Karpas-422 (cell line): ENCODE measurements at regions not wholly inside any gene's neighbourhood (a gene's known extent, or its start where the extent isn't known, plus 50 kb on each side); places are given as distances from the start of the nearest gene placed in this dataset.

ENCODE experiments used
- DNase-seq: peaks from one replicate; pipeline ENCODE4 v3.0.0-alpha.2; 2015
- H2AFZ ChIP-seq: fragments of 200-600 bp; sonication (generic); 2 replicates; pipeline ENCODE4 v1.6.1; 2014; ENCODE audit warnings: antibody characterized with exemption, low read length, mixed read lengths
- H3K27ac ChIP-seq: fragments of 200-600 bp; sonication (generic); 2 replicates; pipeline ENCODE4 v1.5.1; 2014; ENCODE audit warnings: mild to moderate bottlenecking, low read length, moderate library complexity
- H3K27me3 ChIP-seq: fragments of 200-600 bp; sonication (generic); 2 replicates; pipeline ENCODE4 v1.6.1; 2014; ENCODE audit warnings: low read length, mixed read lengths
- H3K36me3 ChIP-seq: fragments of 200-600 bp; sonication (generic); 2 replicates; pipeline ENCODE4 v1.6.1; 2014; ENCODE audit warnings: low read length, mixed read lengths; ENCODE audit not compliant: insufficient read depth
- H3K4me1 ChIP-seq: fragments of 200-600 bp; sonication (generic); 2 replicates; pipeline ENCODE4 v1.6.1; 2014; ENCODE audit warnings: mild to moderate bottlenecking, low read length, mixed read lengths
- H3K4me2 ChIP-seq: fragments of 200-600 bp; sonication (generic); 2 replicates; pipeline ENCODE4 v1.6.1; 2014; ENCODE audit warnings: low read length, low read depth, mild to moderate bottlenecking; ENCODE audit not compliant: poor library complexity, severe bottlenecking
- H3K4me3 ChIP-seq: fragments of 200-600 bp; sonication (generic); 2 replicates; pipeline ENCODE4 v1.5.1; 2014; ENCODE audit warnings: mild to moderate bottlenecking, antibody characterized with exemption, low read length, mixed read lengths
- H3K79me2 ChIP-seq: fragments of 200-600 bp; sonication (generic); 2 replicates; pipeline ENCODE4 v1.6.1; 2014; ENCODE audit warnings: mild to moderate bottlenecking, low read length, mixed read lengths
- H3K9ac ChIP-seq: fragments of 200-600 bp; sonication (generic); 2 replicates; pipeline ENCODE4 v1.6.0; 2014; ENCODE audit warnings: low read length
- H3K9me2 ChIP-seq: fragments of 200-600 bp; sonication (generic), shearing (Covaris generic); replicated peaks from 2 replicates; pipeline ENCODE4 v1.6.0; 2014; ENCODE audit warnings: mild to moderate bottlenecking, low read length, moderate library complexity; ENCODE audit not compliant: insufficient read depth
- H3K9me3 ChIP-seq: fragments of 300-700, 200-600 bp; sonication (generic); 2 replicates; pipeline ENCODE4 v1.6.1; 2014; ENCODE audit warnings: low read length, mixed read lengths
- H4K20me1 ChIP-seq: fragments of 200-600 bp; sonication (generic); 2 replicates; pipeline ENCODE4 v1.6.1; 2014; ENCODE audit warnings: mild to moderate bottlenecking, antibody characterized with exemption, low read length, low read depth; ENCODE audit not compliant: insufficient read depth

- H2AFZ ChIP-seq = no peak overlapping the region
- no peaks in the 10 kb centered on the region for H3K27me3 ChIP-seq
- no peak overlapping the region for H3K4me3 ChIP-seq
- DNase-seq = no peak
- no peak overlapping the region for H3K4me2 ChIP-seq
- H3K9me3 ChIP-seq = peaks cover 9% of the 10 kb centered on the region; the same call in 1 of the 2 replicates
- H3K27ac ChIP-seq = no peak overlapping the region
- no peaks in the 10 kb centered on the region for H4K20me1 ChIP-seq
- no peak overlapping the region for H3K9ac ChIP-seq
- no peaks in the 10 kb centered on the region for H3K79me2 ChIP-seq
- no peaks in the 10 kb centered on the region for H3K36me3 ChIP-seq
- no peaks in the 10 kb centered on the region; the same call in 1 of the 2 replicates for H3K9me2 ChIP-seq
- H3K4me1 ChIP-seq = no peaks in the 10 kb centered on the region
These were observed 774.6 kb upstream of the FAM98A start for GRCh38 chr2:34373586-34374233.

- Histone ChIP-seq H3K36me3 (no peaks in the 10 kb centered on the region), H3K4me2 (no peak overlapping the region), H3K9me2 (no peaks in the 10 kb centered on the region; the same call in 1 of the 2 replicates), H3K27ac (no peak overlapping the region), H3K9me3 (peaks cover 9% of the 10 kb centered on the region; the same call in 1 of the 2 replicates), H2AFZ (no peak overlapping the region), H4K20me1 (no peaks in the 10 kb centered on the region), H3K27me3 (no peaks in the 10 kb centered on the region), H3K4me3 (no peak overlapping the region), H3K9ac (no peak overlapping the region), H3K4me1 (no peaks in the 10 kb centered on the region), H3K79me2 (no peaks in the 10 kb centered on the region)
- no peak for DNase-seq
These were observed 773.9 kb upstream of the FAM98A start for GRCh38 chr2:34372967-34373366.

- Histone ChIP-seq H3K4me3 (no peak overlapping the region), H3K9me3 (peaks cover 6% of the 10 kb centered on the region; the same call in 1 of the 2 replicates), H2AFZ (no peak overlapping the region), H3K79me2 (no peaks in the 10 kb centered on the region), H3K27me3 (no peaks in the 10 kb centered on the region), H3K4me1 (no peaks in the 10 kb centered on the region), H3K36me3 (no peaks in the 10 kb centered on the region), H4K20me1 (no peaks in the 10 kb centered on the region), H3K4me2 (no peak overlapping the region), H3K9ac (no peak overlapping the region), H3K9me2 (no peaks in the 10 kb centered on the region; the same call in 1 of the 2 replicates), H3K27ac (no peak overlapping the region)
- DNase-seq = no peak
These were observed 772.6 kb upstream of the FAM98A start for GRCh38 chr2:34371711-34372110.

- no peaks in the 10 kb centered on the region for H3K9me3 ChIP-seq
- no peak overlapping the region for H3K9ac ChIP-seq
- H3K4me3 ChIP-seq = no peak overlapping the region
- DNase-seq = no peak
- no peaks in the 10 kb centered on the region for H3K36me3 ChIP-seq
- H3K9me2 ChIP-seq = no peaks in the 10 kb centered on the region
- H3K79me2 ChIP-seq = no peaks in the 10 kb centered on the region
- no peaks in the 10 kb centered on the region for H4K20me1 ChIP-seq
- no peak overlapping the region for H2AFZ ChIP-seq
- H3K27ac ChIP-seq = no peak overlapping the region
- no peaks in the 10 kb centered on the region for H3K4me1 ChIP-seq
- no peak overlapping the region for H3K4me2 ChIP-seq
- no peaks in the 10 kb centered on the region for H3K27me3 ChIP-seq
These were observed 769.2 kb upstream of the FAM98A start for GRCh38 chr2:34368304-34368703.

GRCh38 chr2:34365932-34366331 lies 766.8 kb upstream of the FAM98A start:
- Histone ChIP-seq H3K27me3 (no peaks in the 10 kb centered on the region), H2AFZ (no peak overlapping the region), H3K79me2 (no peaks in the 10 kb centered on the region), H3K9ac (no peak overlapping the region), H3K36me3 (no peaks in the 10 kb centered on the region), H3K4me2 (no peak overlapping the region), H3K4me1 (no peaks in the 10 kb centered on the region), H4K20me1 (no peaks in the 10 kb centered on the region), H3K9me2 (no peaks in the 10 kb centered on the region), H3K27ac (no peak overlapping the region), H3K4me3 (no peak overlapping the region), H3K9me3 (no peaks in the 10 kb centered on the region)
- DNase-seq = no peak

GRCh38 chr2:34365512-34365911 lies 766.4 kb upstream of the FAM98A start:
- H2AFZ ChIP-seq = no peak overlapping the region
- H3K9ac ChIP-seq = no peak overlapping the region
- no peaks in the 10 kb centered on the region for H3K4me1 ChIP-seq
- no peaks in the 10 kb centered on the region for H3K9me2 ChIP-seq
- H3K4me2 ChIP-seq = no peak overlapping the region
- H3K36me3 ChIP-seq = no peaks in the 10 kb centered on the region
- H3K4me3 ChIP-seq = no peak overlapping the region
- no peak for DNase-seq
- H3K79me2 ChIP-seq = no peaks in the 10 kb centered on the region
- H3K9me3 ChIP-seq = no peaks in the 10 kb centered on the region
- H3K27me3 ChIP-seq = no peaks in the 10 kb centered on the region
- no peaks in the 10 kb centered on the region for H4K20me1 ChIP-seq
- H3K27ac ChIP-seq = no peak overlapping the region

- DNase-seq = no peak
- Histone ChIP-seq H4K20me1 (no peaks in the 10 kb centered on the region), H3K4me3 (no peak overlapping the region), H3K27ac (no peak overlapping the region), H3K36me3 (no peaks in the 10 kb centered on the region), H3K79me2 (no peaks in the 10 kb centered on the region), H3K9me3 (peaks cover 3% of the 10 kb centered on the region; the same call in 1 of the 2 replicates), H3K9ac (no peak overlapping the region), H3K9me2 (no peaks in the 10 kb centered on the region), H3K4me1 (no peaks in the 10 kb centered on the region), H3K4me2 (no peak overlapping the region), H2AFZ (no peak overlapping the region), H3K27me3 (no peaks in the 10 kb centered on the region)
These were observed 754.5 kb upstream of the FAM98A start for GRCh38 chr2:34353509-34354113.

GRCh38 chr2:34349527-34349926 lies 750.4 kb upstream of the FAM98A start:
- Histone ChIP-seq H3K36me3 (no peaks in the 10 kb centered on the region), H3K9ac (no peak overlapping the region), H3K4me2 (no peak overlapping the region), H3K9me2 (no peaks in the 10 kb centered on the region), H3K27me3 (no peaks in the 10 kb centered on the region), H2AFZ (no peak overlapping the region), H3K4me1 (no peaks in the 10 kb centered on the region), H3K79me2 (no peaks in the 10 kb centered on the region), H3K9me3 (peaks cover 3% of the 10 kb centered on the region; the same call in 1 of the 2 replicates), H3K4me3 (no peak overlapping the region), H4K20me1 (no peaks in the 10 kb centered on the region), H3K27ac (no peak overlapping the region)
- no peak for DNase-seq
